PC-9 (cell line): ENCODE measurements at regions not wholly inside any gene's neighbourhood (a gene's known extent, or its start where the extent isn't known, plus 50 kb on each side); places are given as distances from the start of the nearest gene placed in this dataset.

Experiments
- BruUV-seq: library from RNA; stranded (reverse); fragments of 400-500 nt; replicated peaks from 2 replicates; lab custom pipeline; 2021; lab: Mats Ljungman, UMichigan
- CTCF ChIA-PET: fragments of 300-600 bp; sonication (Branson Sonifier 250); formaldehyde crosslinking; loops from one replicate; lab custom pipeline; 2022; ENCODE audit warnings: antibody characterized with exemption; lab: Charles Lee
- POLR2A ChIA-PET: fragments of 300-600 bp; sonication (Branson Sonifier 250); formaldehyde crosslinking; loops from one replicate; lab custom pipeline; 2022; ENCODE audit warnings: antibody characterized with exemption; ENCODE audit not compliant: unreplicated experiment; lab: Charles Lee
- DNase-seq, 2 experiments: peaks; one replicate each; pipeline versions ENCODE4 v3.0.0 to v3.0.0-alpha.2; 2015 to 2022; ENCODE audit warnings: mixed read lengths in 1 of 2
- H2AFZ ChIP-seq: fragments of 200-600 bp; sonication (generic); 2 replicates; pipeline ENCODE4 v1.8.1; 2017; ENCODE audit warnings: antibody characterized with exemption
- H3F3A ChIP-seq: fragments of 200-600 bp; sonication (generic); 2 replicates; pipeline ENCODE4 v1.8.1; 2017; ENCODE audit warnings: antibody characterized with exemption, mild to moderate bottlenecking, low read depth; ENCODE audit not compliant: insufficient read depth
- H3K27ac ChIP-seq: fragments of 200-600 bp; sonication (generic); 2 replicates; pipeline ENCODE4 v1.6.1; 2016; ENCODE audit warnings: mixed run types
- H3K27me3 ChIP-seq: fragments of 200-600 bp; sonication (generic); 2 replicates; pipeline ENCODE4 v1.6.1; 2016; ENCODE audit warnings: low read depth, mixed run types; ENCODE audit not compliant: insufficient read depth
- H3K36me3 ChIP-seq: fragments of 200-600 bp; sonication (generic); 2 replicates; pipeline ENCODE4 v1.6.1; 2016; ENCODE audit warnings: low read depth, mixed run types
- H3K4me1 ChIP-seq: fragments of 200-600 bp; sonication (generic); replicated peaks from 2 replicates; pipeline ENCODE4 v1.6.1; 2016; ENCODE audit warnings: mixed run types; ENCODE audit not compliant: insufficient read depth
- H3K4me2 ChIP-seq: fragments of 200-600 bp; sonication (generic); 2 replicates; pipeline ENCODE4 v1.6.1; 2017; ENCODE audit warnings: mixed run types
- H3K4me3 ChIP-seq: fragments of 200-600 bp; sonication (generic); 2 replicates; pipeline ENCODE4 v1.6.1; 2016; ENCODE audit warnings: mixed run types
- H3K79me2 ChIP-seq: fragments of 200-600 bp; sonication (generic); 2 replicates; pipeline ENCODE4 v1.6.1; 2017; ENCODE audit warnings: low read depth, mixed run types
- H3K9me2 ChIP-seq: fragments of 200-600 bp; sonication (generic); 2 replicates; pipeline ENCODE4 v1.8.1; 2017; ENCODE audit warnings: mild to moderate bottlenecking; ENCODE audit not compliant: insufficient read depth
- H3K9me3 ChIP-seq: fragments of 200-600 bp; sonication (generic); 2 replicates; pipeline ENCODE4 v1.8.1; 2016; ENCODE audit warnings: low read depth; ENCODE audit not compliant: insufficient read depth
- H4K20me1 ChIP-seq: fragments of 200-600 bp; sonication (generic); 2 replicates; pipeline ENCODE4 v1.8.1; 2017; ENCODE audit not compliant: insufficient read depth
- CTCF ChIP-seq: fragments of 200-600 bp; sonication (generic); conservative IDR thresholded peaks from 2 replicates; pipeline ENCODE4 v1.6.1; 2017; ENCODE audit warnings: mixed run types, antibody characterized with exemption, mild to moderate bottlenecking, moderate library complexity
- EZH2 ChIP-seq: fragments of 200-600 bp; sonication (generic); IDR thresholded peaks from 2 replicates; pipeline ENCODE4 v1.8.0; 2017; ENCODE audit warnings: antibody characterized with exemption, low read depth
- intact Hi-C: fragments of 100-400 bp; cut with micrococcal nuclease; formaldehyde crosslinking; loops from one replicate; pipeline ENCODE4 v1.10.0; 2022; ENCODE audit not compliant: unreplicated experiment

GRCh38 chr1:29772584-29773100, 536.3 kb downstream of the PTPRU start:
- Histone ChIP-seq H3K4me1 (no peaks in the 10 kb centered on the region), H3K79me2 (no peaks in the 10 kb centered on the region), H3K27me3 (peaks cover 13% of the 10 kb centered on the region), H3K4me3 (no peak overlapping the region), H3K36me3 (no peaks in the 10 kb centered on the region), H3K4me2 (no peak overlapping the region), H3F3A (no peaks in the 10 kb centered on the region), H4K20me1 (no peaks in the 10 kb centered on the region), H3K9me2 (no peaks in the 10 kb centered on the region), H2AFZ (no peak overlapping the region), H3K27ac (no peak overlapping the region), H3K9me3 (no peaks in the 10 kb centered on the region)
- intact Hi-C loops = no loop called here
- no peak for DNase-seq
- TF ChIP-seq CTCF = no peak
- TF ChIP-seq EZH2 = no peak
- CTCF ChIA-PET = no interaction called here
- no TSS peak for BruUV-seq
- POLR2A ChIA-PET = no interaction called here

GRCh38 chr1:29767769-29768425, 531.6 kb downstream of the PTPRU start:
- Histone ChIP-seq H3K27ac (no peak overlapping the region), H3K79me2 (no peaks in the 10 kb centered on the region), H3K9me2 (no peaks in the 10 kb centered on the region), H3K4me2 (no peak overlapping the region), H4K20me1 (no peaks in the 10 kb centered on the region), H3K9me3 (no peaks in the 10 kb centered on the region), H2AFZ (no peak overlapping the region), H3K36me3 (no peaks in the 10 kb centered on the region), H3K4me1 (no peaks in the 10 kb centered on the region), H3K4me3 (no peak overlapping the region), H3K27me3 (peaks cover 28% of the 10 kb centered on the region), H3F3A (no peaks in the 10 kb centered on the region)
- BruUV-seq = no TSS peak
- TF ChIP-seq EZH2 (no peak), CTCF (no peak)
- DNase-seq = no peak
- POLR2A ChIA-PET = no interaction called here
- intact Hi-C loops = no loop called here
- CTCF ChIA-PET = no interaction called here

GRCh38 chr1:29767088-29767685, 530.9 kb downstream of the PTPRU start:
- no TSS peak for BruUV-seq
- Histone ChIP-seq H3K4me3 (no peak overlapping the region), H3K36me3 (no peaks in the 10 kb centered on the region), H3K9me2 (no peaks in the 10 kb centered on the region), H3K27me3 (peaks cover 28% of the 10 kb centered on the region), H3K9me3 (no peaks in the 10 kb centered on the region), H3K4me1 (no peaks in the 10 kb centered on the region), H3K79me2 (no peaks in the 10 kb centered on the region), H3K27ac (no peak overlapping the region), H2AFZ (no peak overlapping the region), H3F3A (no peaks in the 10 kb centered on the region), H3K4me2 (no peak overlapping the region), H4K20me1 (no peaks in the 10 kb centered on the region)
- TF ChIP-seq CTCF (no peak), EZH2 (no peak)
- intact Hi-C loops = no loop called here
- CTCF ChIA-PET = no interaction called here
- DNase-seq = no peak
- POLR2A ChIA-PET = no interaction called here
